H7 (cell line): ENCODE measurements at regions not wholly inside any gene's neighbourhood (a gene's known extent, or its start where the extent isn't known, plus 50 kb on each side); places are given as distances from the start of the nearest gene placed in this dataset.
A peak's percentile ranks its signal among the peaks of the same experiment; 100 is the strongest.
"Not testable (repeated sequence)": the region's sequence is repeated elsewhere in the genome, so short reads cannot be mapped to it uniquely, and the experiment has no call there.

Experiments used
- DNase-seq: peaks from one replicate; pipeline ENCODE4 v3.0.0; 2012
- H3K27me3 ChIP-seq: 2 replicates; pipeline ENCODE4 v1.6.0; 2011; ENCODE audit warnings: mild to moderate bottlenecking, low read length; ENCODE audit not compliant: control insufficient read depth, insufficient read depth
- H3K36me3 ChIP-seq: replicated peaks from 2 replicates; pipeline ENCODE4 v1.5.1; 2011; ENCODE audit warnings: low read length; ENCODE audit not compliant: control insufficient read depth, insufficient read depth
- H3K4me3 ChIP-seq: 2 replicates; pipeline ENCODE4 v1.5.1; 2011; ENCODE audit warnings: low read depth, mild to moderate bottlenecking, control low read depth, low read length, moderate library complexity; ENCODE audit not compliant: insufficient read depth

DNA sequence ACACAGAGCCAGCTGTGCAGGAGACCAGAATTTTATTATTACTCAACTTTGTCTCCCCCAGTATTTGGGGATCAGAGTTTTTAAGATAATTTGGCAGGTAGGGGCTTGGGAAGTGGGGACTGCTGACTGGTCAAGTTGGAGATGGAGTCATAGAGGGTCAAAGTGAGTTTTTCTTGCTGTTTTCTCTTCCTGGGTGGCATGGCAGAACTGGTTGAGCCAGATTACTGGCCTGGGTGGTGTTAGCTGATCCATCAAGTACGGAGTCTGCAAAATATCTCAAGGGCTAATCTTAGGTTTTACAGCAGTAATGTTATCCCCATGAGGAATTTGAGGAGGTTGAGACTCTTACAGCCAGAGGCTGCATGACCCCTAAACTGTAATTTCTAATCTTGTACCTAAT is 153.5 kb downstream of the OR4C45 start:
- Histone ChIP-seq H3K36me3 (no peaks in the 10 kb centered on the region), H3K4me3 (no peak overlapping the region), H3K27me3 (no peaks in the 10 kb centered on the region)
- no peak for DNase-seq

GRCh38 chr11:50187220-50187619 is 154.5 kb downstream of the OR4C45 start:
- H3K36me3 ChIP-seq: no peaks in the 10 kb centered on the region
- DNase-seq: no peak
- no peak overlapping the region for H3K4me3 ChIP-seq
- no peaks in the 10 kb centered on the region for H3K27me3 ChIP-seq

DNA sequence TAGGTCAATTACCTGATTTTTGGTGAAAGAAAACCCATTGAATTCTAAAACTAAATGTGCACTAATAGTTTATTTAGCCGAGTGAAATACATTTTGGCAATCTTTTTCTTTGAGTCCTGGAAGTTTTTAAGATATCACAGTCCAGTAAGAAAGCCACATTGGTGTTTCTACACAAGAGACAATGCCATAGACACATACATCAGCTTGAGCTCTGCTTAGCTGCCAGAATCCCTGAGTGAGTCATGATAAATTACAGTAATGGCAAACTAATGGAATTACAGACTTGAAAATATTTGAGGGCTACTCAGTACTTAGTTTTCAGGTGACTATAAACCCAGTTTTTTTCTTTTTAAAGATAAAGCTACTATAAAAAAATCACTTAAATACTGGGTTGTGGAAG is 155.4 kb downstream of the OR4C45 start:
- Histone ChIP-seq H3K36me3 (no peaks in the 10 kb centered on the region), H3K27me3 (no peaks in the 10 kb centered on the region), H3K4me3 (no peak overlapping the region)
- DNase-seq: no peak

DNA sequence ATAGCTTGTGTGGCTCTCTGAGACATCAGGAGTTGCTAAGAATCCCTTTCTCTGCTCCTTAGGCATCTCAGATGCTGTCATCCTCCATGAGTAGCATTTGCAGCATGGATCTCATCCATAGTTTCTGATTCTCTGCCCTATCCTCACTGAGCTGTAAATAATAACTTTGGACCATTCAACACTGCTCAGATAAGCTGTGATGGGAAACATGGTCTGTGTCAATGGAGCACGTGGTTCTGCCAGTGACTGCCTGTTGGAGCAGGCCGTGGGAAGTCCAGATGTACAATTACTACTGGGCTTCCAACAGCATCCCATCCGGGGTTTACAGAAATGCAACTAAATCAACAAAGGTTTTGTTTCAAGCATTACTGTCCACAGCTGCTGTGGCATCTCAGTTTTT is 160.1 kb downstream of the OR4C45 start:
- no peaks in the 10 kb centered on the region for H3K27me3 ChIP-seq
- no peaks in the 10 kb centered on the region for H3K36me3 ChIP-seq
- no peak for DNase-seq
- H3K4me3 ChIP-seq: no peak overlapping the region

GRCh38 chr11:50214376-50214775 is 181.7 kb downstream of the OR4C45 start:
- no peaks in the 10 kb centered on the region for H3K36me3 ChIP-seq
- no peaks in the 10 kb centered on the region for H3K27me3 ChIP-seq

GRCh38 chr11:50220651-50221050 is 188.0 kb downstream of the OR4C45 start:
- Histone ChIP-seq H3K4me3 (no peak overlapping the region), H3K27me3 (no peaks in the 10 kb centered on the region)

More at GRCh38 chr11:50214376-50214775, 181.7 kb downstream of the OR4C45 start:
- no peak for DNase-seq
- H3K4me3 ChIP-seq: no peak overlapping the region

DNA sequence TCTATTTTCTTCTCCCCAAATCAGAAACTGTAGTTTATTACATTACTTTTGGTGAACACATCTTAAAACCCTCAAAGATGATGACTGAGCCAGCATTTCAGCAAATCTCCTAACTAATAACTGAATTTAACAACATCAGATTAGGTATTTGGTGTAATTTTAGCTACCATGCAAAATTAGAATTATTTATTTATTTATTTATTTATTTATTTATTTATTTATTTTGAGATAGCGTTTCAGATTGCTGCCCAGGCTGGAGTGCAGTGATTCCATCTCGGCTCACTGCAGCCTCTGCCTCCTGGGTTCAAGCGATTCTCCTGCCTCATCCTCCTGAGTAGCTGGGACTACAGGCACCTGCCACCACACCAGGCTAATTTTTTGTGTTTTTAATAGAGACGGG is 205.7 kb downstream of the OR4C45 start:
- H3K27me3 ChIP-seq, DNase-seq, H3K4me3 ChIP-seq, H3K36me3 ChIP-seq: not testable (repeated sequence)

More at GRCh38 chr11:50220651-50221050, 188.0 kb downstream of the OR4C45 start:
- H3K36me3 ChIP-seq: no peaks in the 10 kb centered on the region
- no peak for DNase-seq

DNA sequence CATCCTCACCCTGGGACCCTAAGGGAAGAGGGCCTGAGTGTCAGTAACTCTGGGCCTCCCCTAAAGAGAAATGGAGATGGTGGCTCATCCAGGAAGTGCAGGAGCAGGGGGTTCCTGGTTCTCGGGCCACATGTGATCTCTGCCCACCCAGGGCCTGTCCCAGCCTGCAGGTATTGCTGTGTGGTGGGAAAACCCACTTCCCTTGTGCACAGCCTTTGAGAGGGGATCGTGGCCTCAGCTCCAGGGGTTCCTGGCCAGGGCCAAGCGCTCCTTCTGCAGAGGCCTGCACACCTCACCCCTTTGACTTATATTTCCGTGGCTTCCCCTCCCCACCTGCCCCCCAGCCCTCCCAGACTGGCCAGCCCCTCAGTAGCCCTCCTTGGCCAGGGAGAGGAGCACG is 213.5 kb downstream of the OR4C45 start:
- no peak for DNase-seq
- H3K36me3 ChIP-seq: no peaks in the 10 kb centered on the region
- H3K27me3 ChIP-seq: no peaks in the 10 kb centered on the region
- no peak overlapping the region for H3K4me3 ChIP-seq

- no peak overlapping the region for H3K4me3 ChIP-seq
- no peaks in the 10 kb centered on the region for H3K27me3 ChIP-seq
- no peak for DNase-seq
- no peaks in the 10 kb centered on the region for H3K36me3 ChIP-seq
Observed at GRCh38 chr11:50246699-50247098, 214.0 kb downstream of the OR4C45 start.

- H3K4me3 ChIP-seq: no peak overlapping the region
- no peak for DNase-seq
- no peaks in the 10 kb centered on the region for H3K36me3 ChIP-seq
- H3K27me3 ChIP-seq: no peaks in the 10 kb centered on the region
Observed at GRCh38 chr11:50247309-50247874, 214.7 kb downstream of the OR4C45 start.

- Histone ChIP-seq H3K4me3 (no peak overlapping the region), H3K36me3 (no peaks in the 10 kb centered on the region), H3K27me3 (no peaks in the 10 kb centered on the region)
- peak; percentile 16 for DNase-seq
Observed at GRCh38 chr11:50267851-50268250, 235.2 kb downstream of the OR4C45 start.

DNA sequence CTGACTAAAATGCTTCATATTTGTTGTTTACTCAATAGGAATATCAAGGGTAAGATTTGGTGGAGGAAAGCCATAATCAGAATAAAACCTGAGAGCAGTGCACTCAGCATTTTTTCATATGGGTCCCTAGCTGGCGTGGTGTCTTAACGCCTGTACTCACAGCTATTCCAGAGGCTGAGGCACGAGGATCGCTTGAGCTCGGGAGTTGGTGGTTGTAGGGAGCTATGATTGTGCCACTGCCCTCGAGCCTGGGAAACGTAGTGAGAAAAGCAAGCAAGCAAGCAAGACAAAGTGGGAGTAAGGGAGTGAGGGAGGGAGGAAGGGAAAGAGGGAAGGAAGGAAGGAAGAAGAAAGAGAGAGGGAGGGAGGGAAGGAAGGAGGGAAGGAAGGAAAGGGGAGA is 242.5 kb downstream of the OR4C45 start:
- no peak for DNase-seq
- Histone ChIP-seq H3K27me3 (no peaks in the 10 kb centered on the region), H3K36me3 (no peaks in the 10 kb centered on the region), H3K4me3 (no peak overlapping the region)

DNA sequence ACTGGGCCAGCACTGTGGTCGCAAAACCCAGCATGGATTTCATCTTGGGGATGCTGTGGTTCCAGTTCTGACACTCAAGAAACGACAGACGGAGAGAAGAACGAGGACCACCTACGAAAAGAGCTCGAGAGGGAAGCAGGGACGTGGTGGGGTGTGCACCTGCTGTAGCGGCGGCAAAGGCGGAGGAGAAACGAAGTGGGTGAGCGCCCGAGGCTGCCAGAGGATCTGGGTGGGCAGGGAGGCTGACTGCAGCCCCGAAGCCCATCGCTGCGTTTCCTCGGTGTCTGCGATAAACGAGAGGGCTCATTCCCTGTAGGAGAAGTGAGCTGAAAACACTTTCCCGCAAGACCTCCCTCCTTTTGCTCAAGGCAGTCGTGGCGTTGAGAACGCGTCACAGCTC is 246.1 kb downstream of the OR4C45 start:
- no peaks in the 10 kb centered on the region for H3K27me3 ChIP-seq
- H3K4me3 ChIP-seq: no peak overlapping the region
- DNase-seq: no peak
- H3K36me3 ChIP-seq: no peaks in the 10 kb centered on the region

- DNase-seq: peak; percentile 10
- H3K27me3 ChIP-seq: no peaks in the 10 kb centered on the region
- no peak overlapping the region; the same call in 1 of the 2 replicates for H3K4me3 ChIP-seq
- no peaks in the 10 kb centered on the region for H3K36me3 ChIP-seq
Observed at GRCh38 chr11:50298182-50298988, 265.7 kb downstream of the OR4C45 start.

- DNase-seq, H3K4me3 ChIP-seq, H3K27me3 ChIP-seq, H3K36me3 ChIP-seq: not testable (repeated sequence)
Observed at GRCh38 chr11:50330723-50331122, 298.0 kb downstream of the OR4C45 start.
